Neuronal stem cell (in vitro differentiated cells): ENCODE measurements at regions not wholly inside any gene's neighbourhood (a gene's known extent, or its start where the extent isn't known, plus 50 kb on each side); places are given as distances from the start of the nearest gene placed in this dataset.

ENCODE experiments used
- DNase-seq: peaks from one replicate; pipeline ENCODE4 v3.0.0-alpha.2; 2013; ENCODE audit warnings: low spot score
- H2AFZ ChIP-seq: one replicate; pipeline ENCODE4 v1.6.1; 2013; ENCODE audit warnings: mild to moderate bottlenecking, low read length, inconsistent platforms
- H2AK5ac ChIP-seq: 2 replicates; pipeline ENCODE4 v1.6.1; 2013; ENCODE audit warnings: low read depth, mild to moderate bottlenecking, inconsistent platforms, low read length, moderate library complexity, mixed read lengths
- H2BK120ac ChIP-seq: 2 replicates; pipeline ENCODE4 v1.6.1; 2013; ENCODE audit warnings: low read depth, mild to moderate bottlenecking, inconsistent platforms, low read length, moderate library complexity, mixed read lengths
- H2BK12ac ChIP-seq: one replicate; pipeline ENCODE4 v1.6.1; 2013; ENCODE audit warnings: low read length, inconsistent platforms
- H2BK15ac ChIP-seq: 2 replicates; pipeline ENCODE4 v1.6.1; 2013; ENCODE audit warnings: mild to moderate bottlenecking, low read length, inconsistent platforms, mixed read lengths
- H2BK5ac ChIP-seq: one replicate; pipeline ENCODE4 v1.6.1; 2013; ENCODE audit warnings: inconsistent platforms, mild to moderate bottlenecking, low read length, moderate library complexity
- H3K14ac ChIP-seq: one replicate; pipeline ENCODE4 v1.6.1; 2013; ENCODE audit warnings: low read length, inconsistent platforms
- H3K18ac ChIP-seq: 2 replicates; pipeline ENCODE4 v1.6.1; 2013; ENCODE audit warnings: low read length, inconsistent platforms
- H3K23ac ChIP-seq: 2 replicates; pipeline ENCODE4 v1.6.1; 2013; ENCODE audit warnings: low read depth, mild to moderate bottlenecking, mixed read lengths, low read length, inconsistent platforms; ENCODE audit not compliant: poor library complexity
- H3K27ac ChIP-seq: replicated peaks from 3 replicates; pipeline ENCODE4 v1.5.1; 2013; ENCODE audit warnings: low read length, inconsistent platforms
- H3K27me3 ChIP-seq, 3 experiments: 2 replicates each; pipeline ENCODE4 v1.6.1; 2013; ENCODE audit warnings: low read length in 3 of 3, mild to moderate bottlenecking in 2 of 3, inconsistent platforms in 1 of 3, low read depth in 1 of 3, mixed read lengths in 1 of 3, moderate library complexity in 1 of 3; ENCODE audit not compliant: control insufficient read depth in 3 of 3, insufficient read depth in 3 of 3
- H3K36me3 ChIP-seq, 2 donors: replicated peaks in 1 of 2; 2 replicates each; pipeline ENCODE4 v1.6.1; 2013; ENCODE audit warnings: low read length in 2 of 2; ENCODE audit not compliant: control insufficient read depth in 2 of 2, insufficient read depth in 2 of 2
- H3K4ac ChIP-seq: 2 replicates; pipeline ENCODE4 v1.6.1; 2013; ENCODE audit warnings: inconsistent platforms, mild to moderate bottlenecking, low read length, moderate library complexity
- H3K4me1 ChIP-seq, 2 donors: 1 replicate in 1 of 2; 2 replicates in 1 of 2; pipeline ENCODE4 v1.6.1; 2013; ENCODE audit warnings: low read length in 2 of 2, low read depth in 1 of 2; ENCODE audit not compliant: control insufficient read depth in 2 of 2, insufficient read depth in 1 of 2
- H3K4me2 ChIP-seq: one replicate; pipeline ENCODE4 v1.6.1; 2013; ENCODE audit warnings: mild to moderate bottlenecking, low read length, inconsistent platforms; ENCODE audit not compliant: insufficient read depth, poor library complexity, severe bottlenecking
- H3K4me3 ChIP-seq, 2 donors: 2 replicates each; pipeline ENCODE4 v1.5.1; 2013; ENCODE audit warnings: low read length in 2 of 2, mild to moderate bottlenecking in 2 of 2, inconsistent platforms in 1 of 2, moderate library complexity in 1 of 2
- H3K79me1 ChIP-seq: one replicate; pipeline ENCODE4 v1.6.1; 2013; ENCODE audit warnings: low read depth, mild to moderate bottlenecking, inconsistent platforms, low read length, moderate library complexity
- H3K9ac ChIP-seq: one replicate; pipeline ENCODE4 v1.6.1; 2013; ENCODE audit warnings: mild to moderate bottlenecking, low read depth, low read length, inconsistent platforms; ENCODE audit not compliant: poor library complexity
- H3K9me3 ChIP-seq, 2 donors: replicated peaks in 1 of 2; 2 replicates each; pipeline versions ENCODE3 to v1.6.1; 2013; ENCODE audit warnings: low read length in 2 of 2, mild to moderate bottlenecking in 2 of 2, inconsistent platforms in 1 of 2, low read depth in 1 of 2, mixed read lengths in 1 of 2, moderate library complexity in 1 of 2; ENCODE audit not compliant: control insufficient read depth in 2 of 2, insufficient read depth in 1 of 2
- H4K8ac ChIP-seq: one replicate; pipeline ENCODE4 v1.6.1; 2013; ENCODE audit warnings: low read depth, mild to moderate bottlenecking, inconsistent platforms, low read length, moderate library complexity
- H4K91ac ChIP-seq: one replicate; pipeline ENCODE4 v1.6.1; 2013; ENCODE audit warnings: low read length, low read depth, mild to moderate bottlenecking, inconsistent platforms; ENCODE audit not compliant: poor library complexity
- WGBS, 2 donors: extraction: QIAGEN DNeasy Blood & Tissue Kit; methylation state at CpG; one replicate each; pipeline ENCODE4 v1.1.7; 2013; ENCODE audit warnings: missing lambda C conversion rate in 2 of 2, mixed read lengths in 1 of 2; ENCODE audit not compliant: insufficient read length in 2 of 2, insufficient replicate concordance in 1 of 2; ENCODE audit errors: extremely low coverage in 2 of 2; 5-methylcytosine and 5-hydroxymethylcytosine counted together

DNA sequence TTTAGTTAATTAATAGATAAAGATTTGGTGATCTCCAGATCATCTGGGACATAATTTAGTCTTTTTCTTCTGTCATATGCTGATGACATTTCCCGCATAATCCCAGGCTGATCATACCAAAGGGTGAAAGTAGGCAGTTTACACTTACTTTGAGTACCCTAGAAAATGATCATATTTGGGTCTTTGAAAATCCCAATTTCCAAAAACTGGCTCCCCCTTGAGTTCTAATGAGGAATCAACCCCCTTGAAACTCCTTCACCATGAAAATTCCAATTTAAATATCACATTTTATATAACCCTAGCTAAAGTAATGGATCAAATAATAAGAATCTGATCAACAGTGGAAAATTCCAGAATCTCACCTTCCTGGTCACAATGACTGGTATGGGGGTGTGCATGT lies 223.4 kb downstream of the NAF1 start:
- no peak overlapping the region for H3K4me3 ChIP-seq
- H3K36me3 ChIP-seq = no peaks in the 10 kb centered on the region
- no peak overlapping the region for H3K4me2 ChIP-seq
- no peak overlapping the region for H2BK5ac ChIP-seq
- no peak overlapping the region for H3K18ac ChIP-seq
- H3K27me3 ChIP-seq = no peaks in the 10 kb centered on the region
- H2BK120ac ChIP-seq = no peak overlapping the region
- H3K27ac ChIP-seq = no peak overlapping the region
- no peaks in the 10 kb centered on the region for H3K9me3 ChIP-seq
- no peak overlapping the region for H3K23ac ChIP-seq
- H2BK15ac ChIP-seq = no peak overlapping the region
- no peak overlapping the region for H2BK12ac ChIP-seq
- H4K91ac ChIP-seq = no peak overlapping the region
- no peak for DNase-seq
- no peak overlapping the region for H3K14ac ChIP-seq
- no peak overlapping the region for H3K9ac ChIP-seq
- H3K4ac ChIP-seq = no peak overlapping the region
- no peaks in the 10 kb centered on the region for H3K79me1 ChIP-seq
- no peak overlapping the region for H4K8ac ChIP-seq
- H3K4me1 ChIP-seq = no peaks in the 10 kb centered on the region
- no peak overlapping the region for H2AK5ac ChIP-seq
- no peak overlapping the region for H2AFZ ChIP-seq
- WGBS, 2 donors = no CpG with 5 or more reads among the region's 1 CpG

DNA sequence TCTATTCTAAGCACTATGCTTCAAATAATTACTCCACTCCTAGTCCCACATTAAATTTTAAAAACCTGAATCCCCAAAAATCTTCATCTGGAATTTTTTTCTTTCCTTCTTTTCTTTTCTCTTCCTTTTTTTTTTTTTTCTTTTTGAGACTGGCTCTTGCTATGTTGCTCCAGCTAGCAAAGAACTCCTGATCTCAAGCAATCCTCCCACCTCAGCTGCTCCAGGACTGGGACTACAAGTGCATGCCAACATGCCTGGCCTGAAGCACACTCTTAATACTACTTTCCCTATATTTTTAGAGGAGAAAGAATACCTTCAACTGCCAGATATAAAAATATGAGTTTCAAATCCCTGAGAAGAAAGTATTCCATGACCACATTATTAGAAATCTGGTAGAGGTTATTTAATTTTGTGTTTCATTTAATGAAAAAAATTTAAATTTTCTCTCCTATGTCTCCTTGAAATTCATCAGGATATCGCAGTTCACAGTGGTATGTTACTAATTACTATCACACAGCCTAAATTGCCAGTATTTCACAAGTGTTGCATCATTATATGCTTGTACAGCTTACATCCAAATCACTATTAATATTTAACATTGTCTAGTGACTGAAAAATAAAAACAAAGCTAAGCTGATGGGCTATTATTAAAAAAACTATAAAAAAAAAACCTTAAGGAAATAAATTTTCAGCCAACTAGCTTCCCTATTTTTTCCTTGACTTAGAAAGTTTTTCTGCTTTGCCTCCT lies 227.8 kb downstream of the NAF1 start:
- no peak for DNase-seq
- no peak overlapping the region for H3K4me3 ChIP-seq
- H2BK120ac ChIP-seq = no peak overlapping the region
- no peak overlapping the region for H3K23ac ChIP-seq
- H3K18ac ChIP-seq = no peak overlapping the region
- H2AFZ ChIP-seq = no peak overlapping the region
- no peak overlapping the region for H4K8ac ChIP-seq
- H4K91ac ChIP-seq = no peak overlapping the region
- no peak overlapping the region for H2AK5ac ChIP-seq
- no CpG with 5 or more reads among the region's 1 CpG for WGBS, 2 donors
- no peaks in the 10 kb centered on the region for H3K4me1 ChIP-seq
- H3K4ac ChIP-seq = no peak overlapping the region
- no peak overlapping the region for H3K27ac ChIP-seq
- no peak overlapping the region for H3K9ac ChIP-seq
- H3K27me3 ChIP-seq = no peaks in the 10 kb centered on the region
- H3K4me2 ChIP-seq = no peak overlapping the region
- H3K79me1 ChIP-seq = no peaks in the 10 kb centered on the region
- no peaks in the 10 kb centered on the region for H3K9me3 ChIP-seq
- H2BK15ac ChIP-seq = no peak overlapping the region
- no peaks in the 10 kb centered on the region for H3K36me3 ChIP-seq
- no peak overlapping the region for H2BK12ac ChIP-seq
- H2BK5ac ChIP-seq = no peak overlapping the region
- H3K14ac ChIP-seq = no peak overlapping the region

DNA sequence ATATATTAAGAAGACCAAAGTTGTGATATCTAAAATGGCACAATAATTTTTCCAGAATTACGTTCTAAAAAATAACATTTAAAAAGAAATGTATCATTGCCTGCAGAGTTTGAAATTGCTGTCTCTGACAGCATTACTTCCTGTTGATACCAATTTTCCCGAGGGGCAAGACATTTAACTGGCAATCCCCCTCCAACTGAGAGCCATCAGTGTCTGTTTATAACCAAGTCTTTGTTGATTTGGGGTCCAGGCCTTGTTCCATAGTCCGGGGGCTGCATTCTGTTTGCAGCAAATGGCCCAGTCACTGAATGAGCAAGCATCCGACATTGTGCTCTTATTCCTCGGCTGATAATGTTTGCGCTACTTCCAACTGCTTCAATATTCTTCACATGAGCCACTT lies 231.5 kb downstream of the NAF1 start:
- H3K4ac ChIP-seq = no peak overlapping the region
- H3K36me3 ChIP-seq = no peaks in the 10 kb centered on the region
- no peak overlapping the region for H4K91ac ChIP-seq
- no peak for DNase-seq
- H3K27ac ChIP-seq = no peak overlapping the region
- H2BK5ac ChIP-seq = no peak overlapping the region
- WGBS, 2 donors = no CpG with 5 or more reads among the region's 6 CpGs
- H3K79me1 ChIP-seq = no peaks in the 10 kb centered on the region
- H3K9ac ChIP-seq = no peak overlapping the region
- H3K18ac ChIP-seq = no peak overlapping the region
- no peak overlapping the region for H3K14ac ChIP-seq
- H3K23ac ChIP-seq = no peak overlapping the region
- H3K27me3 ChIP-seq = no peaks in the 10 kb centered on the region
- no peak overlapping the region for H3K4me2 ChIP-seq
- no peak overlapping the region for H2AK5ac ChIP-seq
- no peaks in the 10 kb centered on the region for H3K4me1 ChIP-seq
- H3K4me3 ChIP-seq = no peak overlapping the region
- H4K8ac ChIP-seq = no peak overlapping the region
- no peak overlapping the region for H2BK120ac ChIP-seq
- no peaks in the 10 kb centered on the region for H3K9me3 ChIP-seq
- no peak overlapping the region for H2BK15ac ChIP-seq
- no peak overlapping the region for H2BK12ac ChIP-seq
- no peak overlapping the region for H2AFZ ChIP-seq

DNA sequence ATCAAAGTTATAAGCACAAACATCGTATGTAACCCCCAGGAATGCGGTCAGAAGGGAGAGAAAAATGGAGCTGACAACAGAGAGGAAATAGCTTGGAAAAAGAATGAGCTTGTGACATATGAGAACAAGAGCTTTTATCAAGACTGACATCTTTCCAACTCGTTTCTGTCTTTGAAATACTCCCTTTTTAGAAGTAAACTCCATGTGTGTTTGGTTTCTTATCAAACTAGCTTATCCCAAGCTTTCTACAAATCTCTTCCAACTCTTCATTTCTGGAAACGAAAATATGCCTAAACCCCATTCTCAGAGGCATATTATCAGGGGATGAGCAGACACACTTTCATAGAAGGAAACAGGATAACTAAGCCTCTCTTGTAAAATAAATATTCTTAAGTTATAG lies 235.4 kb downstream of the NAF1 start:
- Histone ChIP-seq H2BK15ac (no peak overlapping the region), H3K4ac (no peak overlapping the region), H3K9ac (no peak overlapping the region), H2BK5ac (no peak overlapping the region), H3K18ac (no peak overlapping the region), H3K79me1 (no peaks in the 10 kb centered on the region), H2AFZ (no peak overlapping the region), H3K14ac (no peak overlapping the region), H3K4me3 (no peak overlapping the region), H3K23ac (no peak overlapping the region), H4K8ac (no peak overlapping the region), H3K36me3 (no peaks in the 10 kb centered on the region), H3K9me3 (no peaks in the 10 kb centered on the region), H3K27ac (no peak overlapping the region), H3K27me3 (no peaks in the 10 kb centered on the region), H2BK12ac (no peak overlapping the region), H4K91ac (no peak overlapping the region), H2BK120ac (no peak overlapping the region), H2AK5ac (no peak overlapping the region), H3K4me1 (no peaks in the 10 kb centered on the region), H3K4me2 (no peak overlapping the region)
- no peak for DNase-seq
- WGBS, 2 donors = no CpG with 5 or more reads among the region's 4 CpGs
